ENCODE measurements at regions not wholly inside any gene's neighbourhood (a gene's known extent, or its start where the extent isn't known, plus 50 kb on each side); places are given as distances from the start of the nearest gene placed in this dataset.

GRCh38 chr10:64175271-64175962 is 654.2 kb downstream of the REEP3 start:
- intact Hi-C loops (cut with micrococcal nuclease; ENCODE audit: unreplicated experiment), result no loop called here
- CTCF ChIA-PET, result no interaction called here
- Mint-ChIP-seq H3K4me1 (ENCODE audit: low read depth, unreplicated experiment) (no peaks in the 10 kb centered on the region), H3K4me3 (ENCODE audit: low read depth, unreplicated experiment) (no peak overlapping the region), H3K36me3 (ENCODE audit: insufficient read depth, unreplicated experiment) (no peaks in the 10 kb centered on the region), H3K27ac (ENCODE audit: unreplicated experiment) (no peak overlapping the region), H3K9me3 (ENCODE audit: low read depth, unreplicated experiment) (no peaks in the 10 kb centered on the region), H3K27me3 (ENCODE audit: unreplicated experiment) (no peaks in the 10 kb centered on the region)
- TF ChIP-seq, protein P1, sequence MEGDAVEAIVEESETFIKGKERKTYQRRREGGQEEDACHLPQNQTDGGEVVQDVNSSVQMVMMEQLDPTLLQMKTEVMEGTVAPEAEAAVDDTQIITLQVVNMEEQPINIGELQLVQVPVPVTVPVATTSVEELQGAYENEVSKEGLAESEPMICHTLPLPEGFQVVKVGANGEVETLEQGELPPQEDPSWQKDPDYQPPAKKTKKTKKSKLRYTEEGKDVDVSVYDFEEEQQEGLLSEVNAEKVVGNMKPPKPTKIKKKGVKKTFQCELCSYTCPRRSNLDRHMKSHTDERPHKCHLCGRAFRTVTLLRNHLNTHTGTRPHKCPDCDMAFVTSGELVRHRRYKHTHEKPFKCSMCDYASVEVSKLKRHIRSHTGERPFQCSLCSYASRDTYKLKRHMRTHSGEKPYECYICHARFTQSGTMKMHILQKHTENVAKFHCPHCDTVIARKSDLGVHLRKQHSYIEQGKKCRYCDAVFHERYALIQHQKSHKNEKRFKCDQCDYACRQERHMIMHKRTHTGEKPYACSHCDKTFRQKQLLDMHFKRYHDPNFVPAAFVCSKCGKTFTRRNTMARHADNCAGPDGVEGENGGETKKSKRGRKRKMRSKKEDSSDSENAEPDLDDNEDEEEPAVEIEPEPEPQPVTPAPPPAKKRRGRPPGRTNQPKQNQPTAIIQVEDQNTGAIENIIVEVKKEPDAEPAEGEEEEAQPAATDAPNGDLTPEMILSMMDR (IDR thresholded peaks at IDR 0.05; ENCODE audit: unreplicated experiment), result no peak
- DNase-seq, result no peak
- BruUV-seq (replicated peaks), result no TSS peak

DNA sequence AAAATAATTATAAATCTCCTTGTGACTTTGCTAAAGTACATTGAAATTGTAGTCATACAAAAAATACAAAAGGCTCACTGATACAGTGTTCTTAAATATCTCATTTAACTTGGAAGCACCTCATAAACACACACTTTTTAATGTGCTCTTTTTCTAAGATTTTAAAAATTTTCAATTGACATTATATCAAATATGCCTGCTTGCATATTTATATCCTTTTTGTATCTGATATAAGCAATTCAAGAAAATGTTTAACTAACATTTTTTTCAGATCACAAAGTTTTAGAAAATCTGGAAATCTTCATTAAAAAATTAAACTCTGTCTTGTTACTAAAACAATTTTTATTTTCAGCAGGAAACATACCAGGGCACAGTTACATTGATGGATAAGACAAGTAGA is 661.5 kb downstream of the REEP3 start:
- no peak for DNase-seq
- TF ChIP-seq, protein P1 (IDR thresholded peaks at IDR 0.05; ENCODE audit: unreplicated experiment), result no peak
- CTCF ChIA-PET, result no interaction called here
- Mint-ChIP-seq H3K36me3 (ENCODE audit: insufficient read depth, unreplicated experiment) (no peaks in the 10 kb centered on the region), H3K9me3 (ENCODE audit: low read depth, unreplicated experiment) (peaks cover 3% of the 10 kb centered on the region), H3K27ac (ENCODE audit: unreplicated experiment) (no peak overlapping the region), H3K4me1 (ENCODE audit: low read depth, unreplicated experiment) (no peaks in the 10 kb centered on the region), H3K4me3 (ENCODE audit: low read depth, unreplicated experiment) (no peak overlapping the region), H3K27me3 (ENCODE audit: unreplicated experiment) (no peaks in the 10 kb centered on the region)
- intact Hi-C loops (cut with micrococcal nuclease; ENCODE audit: unreplicated experiment), result no loop called here
- BruUV-seq (replicated peaks), result no TSS peak

GRCh38 chr10:64191286-64191685 is 670.1 kb downstream of the REEP3 start:
- no TSS peak for BruUV-seq (replicated peaks)
- Mint-ChIP-seq H3K27ac (ENCODE audit: unreplicated experiment) (no peak overlapping the region), H3K4me1 (ENCODE audit: low read depth, unreplicated experiment) (no peaks in the 10 kb centered on the region)

DNA sequence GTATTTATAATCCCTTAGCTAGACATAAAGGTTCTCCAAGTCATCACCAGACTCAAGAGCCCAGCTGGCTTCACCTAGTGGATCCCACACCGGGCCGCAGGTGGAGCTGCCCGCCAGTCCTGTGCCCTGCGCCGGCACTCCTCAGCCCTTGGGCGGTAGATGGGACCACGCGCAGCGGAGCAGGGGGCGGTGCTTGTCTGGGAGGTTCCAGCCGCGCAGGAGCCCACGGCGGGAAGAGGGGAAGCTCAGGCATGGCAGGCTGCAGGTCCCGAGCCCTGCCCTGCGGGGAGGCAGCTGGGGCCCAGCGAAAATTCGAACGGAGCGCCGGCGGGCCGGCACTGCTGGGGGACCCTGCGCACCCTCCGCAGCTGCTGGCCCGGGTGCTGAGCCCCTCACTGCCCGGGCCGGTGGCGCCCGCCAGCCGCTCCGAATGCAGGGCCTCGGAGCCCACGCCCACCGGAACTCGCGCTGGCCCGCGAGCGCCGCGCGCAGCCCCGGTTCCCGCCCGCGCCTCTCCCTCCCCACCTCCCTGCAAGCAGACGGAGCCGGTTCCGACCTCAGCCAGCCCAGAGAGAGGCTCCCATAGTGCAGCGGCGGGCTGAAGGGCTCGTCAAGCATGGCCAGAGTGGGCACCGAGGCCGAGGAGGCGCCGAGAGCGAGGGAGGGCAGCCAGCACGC is 675.6 kb downstream of the REEP3 start:
- BruUV-seq (replicated peaks), result no TSS peak
- CTCF ChIA-PET, result interaction anchor here (1.0 kb wide), 1 partner anchor 330 kb away, joined by 3 read pairs; no protein-coding TSS in a partner anchor
- no peaks in the 10 kb centered on the region for H3K4me1 Mint-ChIP-seq (ENCODE audit: low read depth, unreplicated experiment)
- no peak for DNase-seq
- intact Hi-C loops (cut with micrococcal nuclease; ENCODE audit: unreplicated experiment), result no loop called here
- no peaks in the 10 kb centered on the region for H3K9me3 Mint-ChIP-seq (ENCODE audit: low read depth, unreplicated experiment)
- H3K27ac Mint-ChIP-seq (ENCODE audit: unreplicated experiment), result no peak overlapping the region
- no peaks in the 10 kb centered on the region for H3K36me3 Mint-ChIP-seq (ENCODE audit: insufficient read depth, unreplicated experiment)
- no peaks in the 10 kb centered on the region for H3K27me3 Mint-ChIP-seq (ENCODE audit: unreplicated experiment)
- H3K4me3 Mint-ChIP-seq (ENCODE audit: low read depth, unreplicated experiment), result no peak overlapping the region
- TF ChIP-seq, protein P1 (IDR thresholded peaks at IDR 0.05; ENCODE audit: unreplicated experiment), result no peak

More at GRCh38 chr10:64191286-64191685, 670.1 kb downstream of the REEP3 start:
- no peaks in the 10 kb centered on the region for H3K27me3 Mint-ChIP-seq (ENCODE audit: unreplicated experiment)
- no peak overlapping the region for H3K4me3 Mint-ChIP-seq (ENCODE audit: low read depth, unreplicated experiment)
- TF ChIP-seq, protein P1 (IDR thresholded peaks at IDR 0.05; ENCODE audit: unreplicated experiment), result no peak
- CTCF ChIA-PET, result interaction anchor here (1.0 kb wide), 1 partner anchor 11 kb away, joined by 3 read pairs; no protein-coding TSS in a partner anchor
- H3K9me3 Mint-ChIP-seq (ENCODE audit: low read depth, unreplicated experiment), result peaks cover 3% of the 10 kb centered on the region
- intact Hi-C loops (cut with micrococcal nuclease; ENCODE audit: unreplicated experiment), result no loop called here
- DNase-seq, result no peak
- no peaks in the 10 kb centered on the region for H3K36me3 Mint-ChIP-seq (ENCODE audit: insufficient read depth, unreplicated experiment)
